Hepatocyte (in vitro differentiated cells): ENCODE measurements at regions not wholly inside any gene's neighbourhood (a gene's known extent, or its start where the extent isn't known, plus 50 kb on each side); places are given as distances from the start of the nearest gene placed in this dataset.

ENCODE experiments used
- DNase-seq: peaks from one replicate; pipeline ENCODE4 v3.0.0-alpha.2; 2016; ENCODE audit warnings: low spot score
- H2AFZ ChIP-seq: fragments of 200-600 bp; sonication (generic); 2 replicates; pipeline ENCODE4 v1.6.0; 2016; ENCODE audit warnings: antibody characterized with exemption, mild to moderate bottlenecking
- H3K27ac ChIP-seq: fragments of 200-600 bp; sonication (generic); 2 replicates; pipeline ENCODE4 v1.5.1; 2016; ENCODE audit warnings: mild to moderate bottlenecking
- H3K27me3 ChIP-seq: fragments of 200-600 bp; sonication (generic); 2 replicates; pipeline ENCODE4 v1.6.1; 2016
- H3K36me3 ChIP-seq: fragments of 200-600 bp; sonication (generic); replicated peaks from 2 replicates; pipeline ENCODE4 v1.5.1; 2016; ENCODE audit warnings: low read depth; ENCODE audit not compliant: insufficient read depth
- H3K4me1 ChIP-seq: fragments of 200-600 bp; sonication (generic); 2 replicates; pipeline ENCODE4 v1.5.1; 2016; ENCODE audit warnings: mild to moderate bottlenecking, moderate library complexity; ENCODE audit not compliant: insufficient read depth
- H3K4me2 ChIP-seq: fragments of 200-600 bp; sonication (generic); 2 replicates; pipeline ENCODE4 v1.6.0; 2016
- H3K4me3 ChIP-seq: fragments of 200-600 bp; sonication (generic); 2 replicates; pipeline ENCODE4 v1.5.1; 2016; ENCODE audit warnings: mild to moderate bottlenecking
- H3K79me2 ChIP-seq: fragments of 200-600 bp; sonication (generic); 2 replicates; pipeline ENCODE4 v1.6.0; 2017; ENCODE audit warnings: mild to moderate bottlenecking
- H3K9me2 ChIP-seq: fragments of 200-600 bp; sonication (generic); replicated peaks from 2 replicates; pipeline ENCODE4 v1.6.0; 2017; ENCODE audit warnings: mild to moderate bottlenecking; ENCODE audit not compliant: insufficient read depth
- H3K9me3 ChIP-seq: fragments of 200-600 bp; sonication (generic); 2 replicates; pipeline ENCODE4 v1.5.1; 2016; ENCODE audit warnings: low read depth, mild to moderate bottlenecking
- H4K20me1 ChIP-seq: fragments of 200-600 bp; sonication (generic); 2 replicates; pipeline ENCODE4 v1.6.0; 2016; ENCODE audit warnings: mild to moderate bottlenecking; ENCODE audit not compliant: insufficient read depth, poor library complexity, severe bottlenecking
- CTCF ChIP-seq: fragments of 200-600 bp; sonication (generic); IDR thresholded peaks from 2 replicates; pipeline ENCODE4 v1.5.1; 2016; ENCODE audit warnings: antibody characterized with exemption, mild to moderate bottlenecking; ENCODE audit not compliant: poor library complexity
- EZH2 ChIP-seq: fragments of 200-600 bp; sonication (generic); IDR thresholded peaks from 2 replicates; pipeline ENCODE4 v1.6.1; 2016; ENCODE audit warnings: antibody characterized with exemption, mild to moderate bottlenecking, borderline replicate concordance
- EZH2phosphoT487 ChIP-seq: fragments of 200-600 bp; sonication (generic); IDR thresholded peaks from one replicate; pipeline ENCODE4 v1.6.1; 2018; ENCODE audit warnings: antibody characterized with exemption, mild to moderate bottlenecking, low read depth, moderate library complexity; ENCODE audit not compliant: unreplicated experiment, severe bottlenecking
- WGBS: methylation state at CpG from one replicate; pipeline ENCODE4 v1.1.6; 2016; ENCODE audit warnings: low lambda C conversion rate; ENCODE audit errors: missing lambda C conversion rate; 5-methylcytosine and 5-hydroxymethylcytosine counted together

DNA sequence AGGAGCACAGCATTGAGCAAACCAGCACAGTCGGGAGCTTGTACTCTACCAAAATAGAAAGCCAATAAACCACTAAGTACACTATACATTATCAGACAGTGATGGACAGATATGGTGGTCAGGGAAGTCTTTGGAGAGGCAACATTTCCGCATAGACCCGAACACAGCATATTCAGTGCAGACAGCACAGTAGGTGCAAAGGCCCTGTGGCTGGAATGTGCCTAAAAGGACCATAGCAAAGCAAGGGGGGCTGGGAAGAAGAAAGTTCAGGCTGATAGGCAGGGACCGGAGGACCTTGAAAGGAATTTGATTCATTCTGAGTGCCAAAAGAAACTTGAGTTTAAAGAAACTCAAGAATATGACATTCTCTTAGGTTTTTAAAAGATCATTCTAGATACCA, 92.0 kb upstream of the GALNT2 start:
- WGBS = 96% methylated on average over 4 of the region's 4 CpGs
- no peaks in the 10 kb centered on the region for H3K4me1 ChIP-seq
- H3K4me2 ChIP-seq = no peak overlapping the region
- no peaks in the 10 kb centered on the region for H3K27me3 ChIP-seq
- no peaks in the 10 kb centered on the region for H3K79me2 ChIP-seq
- no peak overlapping the region for H2AFZ ChIP-seq
- no peak for DNase-seq
- no peak overlapping the region for H3K27ac ChIP-seq
- no peaks in the 10 kb centered on the region for H3K36me3 ChIP-seq
- H3K9me3 ChIP-seq = peaks cover 10% of the 10 kb centered on the region
- H4K20me1 ChIP-seq = no peaks in the 10 kb centered on the region
- TF ChIP-seq CTCF (no peak), EZH2 (no peak), EZH2phosphoT487 (no peak)
- no peaks in the 10 kb centered on the region for H3K9me2 ChIP-seq
- no peak overlapping the region for H3K4me3 ChIP-seq

DNA sequence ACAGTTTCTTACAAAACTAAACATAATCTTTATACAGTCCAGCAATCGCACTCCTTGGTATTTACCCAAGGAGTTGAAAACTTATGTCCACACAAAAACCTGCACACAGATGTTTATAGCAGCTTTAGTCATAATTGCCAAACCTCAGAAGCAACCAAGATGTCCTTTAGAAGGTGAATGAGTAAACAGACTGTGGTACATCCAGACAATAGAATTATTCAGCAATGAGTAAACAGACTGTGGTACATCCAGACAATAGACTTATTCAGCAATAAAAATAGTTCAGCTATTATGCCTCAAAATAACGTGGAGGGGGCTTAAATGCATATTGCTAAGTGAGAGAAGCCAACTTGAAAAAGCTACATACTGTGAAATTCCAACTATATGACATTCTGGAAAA, 87.0 kb upstream of the GALNT2 start:
- Histone ChIP-seq H3K4me3 (no peak overlapping the region), H3K36me3 (no peaks in the 10 kb centered on the region), H3K4me1 (no peaks in the 10 kb centered on the region), H4K20me1 (no peaks in the 10 kb centered on the region), H3K9me3 (peaks cover 10% of the 10 kb centered on the region), H2AFZ (no peak overlapping the region), H3K27me3 (no peaks in the 10 kb centered on the region), H3K4me2 (no peak overlapping the region), H3K27ac (no peak overlapping the region), H3K79me2 (no peaks in the 10 kb centered on the region), H3K9me2 (no peaks in the 10 kb centered on the region)
- WGBS = 52% methylated on average over 2 of the region's 2 CpGs
- TF ChIP-seq CTCF = no peak
- TF ChIP-seq EZH2phosphoT487 = no peak
- TF ChIP-seq EZH2 = no peak
- DNase-seq = no peak

GRCh38 chr1:229981736-229982135, 85.3 kb upstream of the GALNT2 start:
- peaks cover 10% of the 10 kb centered on the region for H3K9me3 ChIP-seq
- H4K20me1 ChIP-seq = no peaks in the 10 kb centered on the region
- H3K27ac ChIP-seq = no peak overlapping the region
- DNase-seq = no peak
- H3K4me3 ChIP-seq = no peak overlapping the region
- no peaks in the 10 kb centered on the region for H3K36me3 ChIP-seq
- no peak overlapping the region for H3K4me2 ChIP-seq
- TF ChIP-seq EZH2phosphoT487 (no peak), EZH2 (no peak), CTCF (no peak)
- no peaks in the 10 kb centered on the region for H3K27me3 ChIP-seq
- H3K9me2 ChIP-seq = no peaks in the 10 kb centered on the region
- H3K4me1 ChIP-seq = no peaks in the 10 kb centered on the region
- no peaks in the 10 kb centered on the region for H3K79me2 ChIP-seq
- no peak overlapping the region for H2AFZ ChIP-seq
- 91% methylated on average over 3 of the region's 3 CpGs for WGBS

GRCh38 chr1:229984310-229984991, 82.6 kb upstream of the GALNT2 start:
- no peak overlapping the region for H3K4me3 ChIP-seq
- WGBS = 85% methylated on average over 9 of the region's 9 CpGs
- no peaks in the 10 kb centered on the region for H3K9me3 ChIP-seq
- no peak overlapping the region for H3K4me2 ChIP-seq
- H3K36me3 ChIP-seq = no peaks in the 10 kb centered on the region
- no peaks in the 10 kb centered on the region for H3K27me3 ChIP-seq
- no peaks in the 10 kb centered on the region for H3K4me1 ChIP-seq
- H2AFZ ChIP-seq = no peak overlapping the region
- H3K79me2 ChIP-seq = no peaks in the 10 kb centered on the region
- H4K20me1 ChIP-seq = no peaks in the 10 kb centered on the region
- no peaks in the 10 kb centered on the region for H3K9me2 ChIP-seq
- H3K27ac ChIP-seq = no peak overlapping the region
- TF ChIP-seq EZH2 (no peak), EZH2phosphoT487 (no peak), CTCF (no peak)
- no peak for DNase-seq
